Liver (tissue), 3 donors: ENCODE measurements at regions not wholly inside any gene's neighbourhood (a gene's known extent, or its start where the extent isn't known, plus 50 kb on each side); places are given as distances from the start of the nearest gene placed in this dataset.
"Not testable (repeated sequence)": the region's sequence is repeated elsewhere in the genome, so short reads cannot be mapped to it uniquely, and the experiment has no call there.

ENCODE experiments used
- FOXA1 ChIP-seq: IDR thresholded peaks from 2 replicates; pipeline ENCODE4 v1.6.1; 2016; ENCODE audit warnings: antibody characterized with exemption
- GABPA ChIP-seq, 2 donors: IDR thresholded peaks in 1 of 2; conservative IDR thresholded peaks in 1 of 2; 2 replicates each; pipeline ENCODE4 v1.6.1; 2016; ENCODE audit warnings: antibody characterized with exemption in 2 of 2, mild to moderate bottlenecking in 1 of 2, moderate library complexity in 1 of 2
- HNF4A ChIP-seq, 2 donors: conservative IDR thresholded peaks; 2 replicates each; pipeline ENCODE4 v1.6.1; 2016; ENCODE audit warnings: antibody characterized with exemption in 2 of 2, mild to moderate bottlenecking in 2 of 2
- JUND ChIP-seq, 2 donors: IDR thresholded peaks; 2 replicates each; pipeline ENCODE4 v1.6.1; 2016; ENCODE audit warnings: antibody characterized with exemption in 2 of 2
- NR2F2 ChIP-seq: IDR thresholded peaks from 2 replicates; pipeline ENCODE4 v1.6.1; 2016; ENCODE audit warnings: antibody characterized with exemption
- RAD21 ChIP-seq, 2 donors: IDR thresholded peaks; 2 replicates each; pipeline ENCODE4 v1.6.1; 2016; ENCODE audit warnings: antibody characterized with exemption in 2 of 2, mild to moderate bottlenecking in 2 of 2
- RXRA ChIP-seq, 2 donors: IDR thresholded peaks; 2 replicates each; pipeline ENCODE4 v1.6.1; 2017 to 2018; ENCODE audit warnings: antibody characterized with exemption in 2 of 2, mild to moderate bottlenecking in 1 of 2
- SP1 ChIP-seq: IDR thresholded peaks from 2 replicates; pipeline ENCODE4 v1.6.1; 2018; ENCODE audit warnings: antibody characterized with exemption, mild to moderate bottlenecking
- TAF1 ChIP-seq: conservative IDR thresholded peaks from 2 replicates; pipeline ENCODE4 v1.6.1; 2016; ENCODE audit warnings: antibody characterized with exemption, mild to moderate bottlenecking
- YY1 ChIP-seq: IDR thresholded peaks from 2 replicates; pipeline ENCODE4 v1.6.1; 2016; ENCODE audit warnings: antibody characterized with exemption, mild to moderate bottlenecking
- TF ChIP-seq, protein P1 (sequence below): IDR thresholded peaks from 2 replicates; pipeline ENCODE4 v1.6.1; 2016; ENCODE audit warnings: antibody characterized with exemption
- TF ChIP-seq, protein P2 (sequence below): fragments of 150-350 bp; IDR thresholded peaks from 2 replicates; pipeline ENCODE4 v1.5.1; 2017; ENCODE audit warnings: improper control_type of control experiment, low read depth, low read length; ENCODE audit not compliant: missing input control
- TF ChIP-seq, protein P3 (sequence below): IDR thresholded peaks from 2 replicates; pipeline ENCODE4 v1.6.1; 2016; ENCODE audit warnings: antibody characterized with exemption
- TF ChIP-seq, protein P4 (sequence below): IDR thresholded peaks from 2 replicates; pipeline ENCODE4 v1.6.1; 2016; ENCODE audit warnings: antibody characterized with exemption, mild to moderate bottlenecking
- donor health status: healthy.
- donor health status: healthy.

DNA sequence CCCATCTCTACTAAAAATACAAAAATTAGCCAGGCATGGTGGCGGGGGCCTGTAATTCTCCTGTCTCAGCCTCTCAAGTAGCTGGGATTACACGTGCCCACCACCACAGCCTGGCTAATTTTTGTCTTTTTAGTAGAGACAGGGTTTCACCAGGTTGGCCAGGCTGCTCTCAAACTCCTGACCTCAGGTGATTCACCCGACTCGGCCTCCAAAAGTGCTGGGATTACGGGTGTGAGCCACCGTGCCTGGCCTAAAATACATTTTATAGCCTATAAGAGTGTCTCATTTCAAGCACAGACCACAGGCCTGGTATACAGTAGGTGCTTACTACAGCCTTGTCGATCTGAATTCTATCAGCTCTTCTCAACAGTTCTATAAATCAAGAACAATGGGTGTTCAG, 139.5 kb upstream of the USP29 start:
- TF ChIP-seq, protein P1, sequence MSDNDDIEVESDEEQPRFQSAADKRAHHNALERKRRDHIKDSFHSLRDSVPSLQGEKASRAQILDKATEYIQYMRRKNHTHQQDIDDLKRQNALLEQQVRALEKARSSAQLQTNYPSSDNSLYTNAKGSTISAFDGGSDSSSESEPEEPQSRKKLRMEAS: not testable (repeated sequence)
- TF ChIP-seq SP1; HNF4A (conservative IDR thresholded peaks at IDR 0.05); TAF1; YY1; GABPA (IDR thresholded peaks at IDR 0.05 in 1 of 2, conservative IDR thresholded peaks at IDR 0.05 in 1 of 2); NR2F2; FOXA1; RXRA (IDR thresholded peaks at IDR 0.05); JUND (IDR thresholded peaks at IDR 0.05); RAD21 (IDR thresholded peaks at IDR 0.05): not testable (repeated sequence)
- TF ChIP-seq, protein P2, sequence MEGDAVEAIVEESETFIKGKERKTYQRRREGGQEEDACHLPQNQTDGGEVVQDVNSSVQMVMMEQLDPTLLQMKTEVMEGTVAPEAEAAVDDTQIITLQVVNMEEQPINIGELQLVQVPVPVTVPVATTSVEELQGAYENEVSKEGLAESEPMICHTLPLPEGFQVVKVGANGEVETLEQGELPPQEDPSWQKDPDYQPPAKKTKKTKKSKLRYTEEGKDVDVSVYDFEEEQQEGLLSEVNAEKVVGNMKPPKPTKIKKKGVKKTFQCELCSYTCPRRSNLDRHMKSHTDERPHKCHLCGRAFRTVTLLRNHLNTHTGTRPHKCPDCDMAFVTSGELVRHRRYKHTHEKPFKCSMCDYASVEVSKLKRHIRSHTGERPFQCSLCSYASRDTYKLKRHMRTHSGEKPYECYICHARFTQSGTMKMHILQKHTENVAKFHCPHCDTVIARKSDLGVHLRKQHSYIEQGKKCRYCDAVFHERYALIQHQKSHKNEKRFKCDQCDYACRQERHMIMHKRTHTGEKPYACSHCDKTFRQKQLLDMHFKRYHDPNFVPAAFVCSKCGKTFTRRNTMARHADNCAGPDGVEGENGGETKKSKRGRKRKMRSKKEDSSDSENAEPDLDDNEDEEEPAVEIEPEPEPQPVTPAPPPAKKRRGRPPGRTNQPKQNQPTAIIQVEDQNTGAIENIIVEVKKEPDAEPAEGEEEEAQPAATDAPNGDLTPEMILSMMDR: not testable (repeated sequence)
- TF ChIP-seq, protein P3, sequence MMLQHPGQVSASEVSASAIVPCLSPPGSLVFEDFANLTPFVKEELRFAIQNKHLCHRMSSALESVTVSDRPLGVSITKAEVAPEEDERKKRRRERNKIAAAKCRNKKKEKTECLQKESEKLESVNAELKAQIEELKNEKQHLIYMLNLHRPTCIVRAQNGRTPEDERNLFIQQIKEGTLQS: not testable (repeated sequence)
- TF ChIP-seq, protein P4, sequence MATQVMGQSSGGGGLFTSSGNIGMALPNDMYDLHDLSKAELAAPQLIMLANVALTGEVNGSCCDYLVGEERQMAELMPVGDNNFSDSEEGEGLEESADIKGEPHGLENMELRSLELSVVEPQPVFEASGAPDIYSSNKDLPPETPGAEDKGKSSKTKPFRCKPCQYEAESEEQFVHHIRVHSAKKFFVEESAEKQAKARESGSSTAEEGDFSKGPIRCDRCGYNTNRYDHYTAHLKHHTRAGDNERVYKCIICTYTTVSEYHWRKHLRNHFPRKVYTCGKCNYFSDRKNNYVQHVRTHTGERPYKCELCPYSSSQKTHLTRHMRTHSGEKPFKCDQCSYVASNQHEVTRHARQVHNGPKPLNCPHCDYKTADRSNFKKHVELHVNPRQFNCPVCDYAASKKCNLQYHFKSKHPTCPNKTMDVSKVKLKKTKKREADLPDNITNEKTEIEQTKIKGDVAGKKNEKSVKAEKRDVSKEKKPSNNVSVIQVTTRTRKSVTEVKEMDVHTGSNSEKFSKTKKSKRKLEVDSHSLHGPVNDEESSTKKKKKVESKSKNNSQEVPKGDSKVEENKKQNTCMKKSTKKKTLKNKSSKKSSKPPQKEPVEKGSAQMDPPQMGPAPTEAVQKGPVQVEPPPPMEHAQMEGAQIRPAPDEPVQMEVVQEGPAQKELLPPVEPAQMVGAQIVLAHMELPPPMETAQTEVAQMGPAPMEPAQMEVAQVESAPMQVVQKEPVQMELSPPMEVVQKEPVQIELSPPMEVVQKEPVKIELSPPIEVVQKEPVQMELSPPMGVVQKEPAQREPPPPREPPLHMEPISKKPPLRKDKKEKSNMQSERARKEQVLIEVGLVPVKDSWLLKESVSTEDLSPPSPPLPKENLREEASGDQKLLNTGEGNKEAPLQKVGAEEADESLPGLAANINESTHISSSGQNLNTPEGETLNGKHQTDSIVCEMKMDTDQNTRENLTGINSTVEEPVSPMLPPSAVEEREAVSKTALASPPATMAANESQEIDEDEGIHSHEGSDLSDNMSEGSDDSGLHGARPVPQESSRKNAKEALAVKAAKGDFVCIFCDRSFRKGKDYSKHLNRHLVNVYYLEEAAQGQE: not testable (repeated sequence)
